HepG2 (cell line): ENCODE measurements at regions not wholly inside any gene's neighbourhood (a gene's known extent, or its start where the extent isn't known, plus 50 kb on each side); places are given as distances from the start of the nearest gene placed in this dataset.

Experiments used
- ATAC-seq: fragments of 200-7000 bp; cut with Tn5 transposase; 3 replicates; pipeline ENCODE4 v1.9.1; 2020; ENCODE audit warnings: mild to moderate bottlenecking, moderate library complexity
- BruUV-seq: library from RNA; stranded (reverse); fragments of 400-500 nt; replicated peaks from 2 replicates; lab custom pipeline; 2021; lab: Mats Ljungman, UMichigan
- CTCF ChIA-PET: fragments of 300-600 bp; formaldehyde crosslinking; extraction: SDS; loops from one replicate; lab custom pipeline; 2021; ENCODE audit warnings: low total read pairs, inconsistent platforms, low intra/inter-chr PET ratio; lab: Yijun Ruan, JAX
- POLR2A ChIA-PET: fragments of 350-600 bp; sonication (Branson Sonifier 250); formaldehyde crosslinking; loops from one replicate; lab custom pipeline; 2020; ENCODE audit warnings: antibody characterized with exemption, inconsistent platforms; lab: Yijun Ruan, JAX
- DNase-seq: peaks from one replicate; pipeline ENCODE4 v3.0.0-alpha.2; 2015; ENCODE audit warnings: low spot score
- FAIRE-seq: peaks from 3 replicates; lab custom pipeline; 2011; peaks lifted over from hg19 to GRCh38; lab: Jason Lieb, UNC
- H2AFZ ChIP-seq: one replicate; pipeline ENCODE4 v1.6.1; 2011; ENCODE audit warnings: low read length, inconsistent platforms
- H3K27ac ChIP-seq: fragments of 300-600 bp; 3 replicates; pipeline ENCODE4 v1.8.0; 2011; ENCODE audit warnings: mixed run types, mild to moderate bottlenecking, mixed read lengths, low read length, inconsistent platforms; ENCODE audit not compliant: insufficient read depth; ENCODE audit errors: extremely low read length
- H3K27me3 ChIP-seq, 2 experiments: fragments of 200-600 bp in 1 of 2; 2 replicates in 1 of 2; 3 replicates in 1 of 2; pipeline versions ENCODE4 v1.6.0 to v1.8.0; 2011; ENCODE audit warnings: low read length in 2 of 2, mild to moderate bottlenecking in 2 of 2, moderate library complexity in 2 of 2, inconsistent platforms in 1 of 2; ENCODE audit not compliant: insufficient read depth in 2 of 2, control insufficient read depth in 1 of 2
- H3K36me3 ChIP-seq, 2 experiments: fragments of 200-600 bp in 1 of 2; replicated peaks in 1 of 2; 2 replicates in 1 of 2; 3 replicates in 1 of 2; pipeline versions ENCODE4 v1.5.1 to v1.8.0; 2011; ENCODE audit warnings: low read length in 2 of 2, inconsistent platforms in 1 of 2; ENCODE audit not compliant: insufficient read depth in 2 of 2, control insufficient read depth in 1 of 2
- H3K4me1 ChIP-seq: 2 replicates; pipeline ENCODE4 v1.5.1; 2012; ENCODE audit warnings: low read length, inconsistent platforms; ENCODE audit not compliant: insufficient read depth
- H3K4me2 ChIP-seq: 2 replicates; pipeline ENCODE4 v1.6.0; 2011; ENCODE audit warnings: low read depth, low read length, inconsistent platforms
- H3K4me3 ChIP-seq, 3 experiments: fragments of 200-600 bp in 1 of 3; sonication (generic), shearing (Covaris generic) in 1 of 3; replicated peaks in 1 of 3; 2 replicates each; pipeline ENCODE4 v1.5.1; 2011 to 2016; ENCODE audit warnings: low read length in 3 of 3, inconsistent platforms in 2 of 3, low read depth in 2 of 3, mild to moderate bottlenecking in 2 of 3, control low read depth in 1 of 3, mixed read lengths in 1 of 3; ENCODE audit not compliant: insufficient read depth in 1 of 3
- H3K79me2 ChIP-seq: one replicate; pipeline ENCODE4 v1.6.1; 2011; ENCODE audit warnings: low read length, inconsistent platforms; ENCODE audit not compliant: insufficient read depth
- H3K9ac ChIP-seq: 2 replicates; pipeline ENCODE4 v1.6.0; 2011; ENCODE audit warnings: mild to moderate bottlenecking, low read depth, low read length, inconsistent platforms; ENCODE audit not compliant: insufficient read depth
- H3K9me3 ChIP-seq: 2 replicates; pipeline ENCODE4 v1.5.1; 2012; ENCODE audit warnings: mild to moderate bottlenecking, low read length
- H4K20me1 ChIP-seq: 2 replicates; pipeline ENCODE4 v1.6.0; 2011; ENCODE audit warnings: inconsistent platforms, mild to moderate bottlenecking, low read length, moderate library complexity; ENCODE audit not compliant: insufficient read depth
- ARNT ChIP-seq: fragments of 450-650 bp; IDR thresholded peaks from 2 replicates; pipeline ENCODE4 v1.6.1; 2017
- CHD4 ChIP-seq: fragments of 200-600 bp; sonication (generic); IDR thresholded peaks from 2 replicates; pipeline ENCODE4 v1.7.0; 2017; ENCODE audit warnings: mild to moderate bottlenecking, low read length, borderline replicate concordance
- MXD4 ChIP-seq: IDR thresholded peaks from 2 replicates; pipeline ENCODE4 v1.6.1; 2016; ENCODE audit warnings: mild to moderate bottlenecking, missing biosample characterization, missing genetic modification reagents
- PRPF4 ChIP-seq: fragments of 200-400 bp; formaldehyde crosslinking; IDR thresholded peaks from 2 replicates; pipeline ENCODE4 v1.6.1; 2016; ENCODE audit warnings: low read length, low read depth; ENCODE audit not compliant: poor library complexity, severe bottlenecking
- RFX3 ChIP-seq: IDR thresholded peaks from 2 replicates; pipeline ENCODE4 v1.6.1; 2016; ENCODE audit warnings: missing biosample characterization, missing genetic modification reagents
- SIX1 ChIP-seq: sonication (generic); formaldehyde crosslinking; IDR thresholded peaks from 2 replicates; pipeline ENCODE4 v1.4.0; 2020; ENCODE audit warnings: missing genetic modification reagents, borderline replicate concordance
- ZMAT3 ChIP-seq: sonication (generic); formaldehyde crosslinking; conservative IDR thresholded peaks from 2 replicates; pipeline ENCODE4 v1.7.0; 2021; ENCODE audit warnings: missing genetic modification reagents
- ZNF225 ChIP-seq: sonication (generic); formaldehyde crosslinking; IDR thresholded peaks from 2 replicates; pipeline ENCODE4 v1.4.0; 2020; ENCODE audit warnings: mild to moderate bottlenecking, missing genetic modification reagents
- ZNF263 ChIP-seq: sonication (generic); formaldehyde crosslinking; IDR thresholded peaks from 2 replicates; pipeline ENCODE4 v1.4.0; 2020; ENCODE audit warnings: missing genetic modification reagents
- ZNF430 ChIP-seq: sonication (generic); formaldehyde crosslinking; IDR thresholded peaks from 2 replicates; pipeline ENCODE4 v1.9.0; 2021; ENCODE audit warnings: mild to moderate bottlenecking, missing genetic modification reagents
- ZNF431 ChIP-seq: sonication (generic); formaldehyde crosslinking; IDR thresholded peaks from 2 replicates; pipeline ENCODE4 v1.9.0; 2022; ENCODE audit warnings: missing genetic modification reagents, low read depth, mild to moderate bottlenecking, borderline replicate concordance
- ZNF530 ChIP-seq: sonication (generic); formaldehyde crosslinking; IDR thresholded peaks from 2 replicates; pipeline ENCODE4 v1.5.0; 2020; ENCODE audit warnings: low read depth, mild to moderate bottlenecking, missing genetic modification reagents
- ZNF781 ChIP-seq: sonication (generic); formaldehyde crosslinking; IDR thresholded peaks from 2 replicates; pipeline ENCODE4 v1.5.1; 2020; ENCODE audit warnings: borderline replicate concordance, mild to moderate bottlenecking, missing genetic modification reagents; ENCODE audit errors: not compliant biosample characterization
- ZSCAN20 ChIP-seq: sonication (generic); formaldehyde crosslinking; IDR thresholded peaks from 2 replicates; pipeline ENCODE4 v1.4.0; 2020; ENCODE audit warnings: missing genetic modification reagents, mild to moderate bottlenecking, borderline replicate concordance
- WGBS: methylation state at CpG from one replicate; pipeline ENCODE4 v1.1.6; 2017; ENCODE audit warnings: low lambda C conversion rate; 5-methylcytosine and 5-hydroxymethylcytosine counted together
- in situ Hi-C: cut with HindIII; loops from 2 replicates; pipeline ENCODE4 v1.10.0; 2017; ENCODE audit warnings: low pct_unique_long_range_greater_than_20kb; ENCODE audit not compliant: extremely low pct_ligation_motif_present
- intact Hi-C: fragments of 100-400 bp; cut with micrococcal nuclease; formaldehyde crosslinking; loops from one replicate; pipeline ENCODE4 v1.10.0; 2022; ENCODE audit not compliant: unreplicated experiment
- TF ChIP-seq, protein P1 (sequence below): sonication (generic); formaldehyde crosslinking; IDR thresholded peaks from 2 replicates; pipeline ENCODE4 v1.4.0; 2020; ENCODE audit warnings: missing genetic modification reagents, borderline replicate concordance
- TF ChIP-seq, protein P2 (sequence below): sonication (generic); formaldehyde crosslinking; IDR thresholded peaks from 2 replicates; pipeline ENCODE4 v1.8.0; 2022; ENCODE audit warnings: missing genetic modification reagents, mild to moderate bottlenecking, inconsistent platforms, borderline replicate concordance
- TF ChIP-seq, protein P3 (sequence below): IDR thresholded peaks from 2 replicates; pipeline ENCODE4 v1.6.1; 2016; ENCODE audit warnings: mild to moderate bottlenecking, missing biosample characterization, missing genetic modification reagents

DNA sequence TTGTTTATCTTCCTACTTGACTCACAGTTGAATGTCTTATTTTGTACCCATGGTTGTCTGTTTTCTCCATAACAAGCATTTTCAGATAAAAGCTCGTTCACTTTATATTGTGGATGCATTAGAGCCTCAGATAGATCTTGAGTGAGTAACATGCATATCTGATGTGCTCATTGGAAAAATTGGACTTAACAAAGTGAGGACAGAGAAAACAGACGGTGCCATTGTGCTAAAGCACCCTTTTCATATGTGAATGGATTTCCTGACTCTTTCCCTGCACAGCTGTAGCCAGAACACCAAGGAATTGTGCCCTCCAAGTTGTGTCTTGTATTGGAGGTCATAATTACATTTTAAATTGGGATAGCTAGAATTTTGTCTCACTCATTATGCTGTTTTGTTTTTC is 325.8 kb upstream of the MEF2C start:
- ATAC-seq = no peak

DNA sequence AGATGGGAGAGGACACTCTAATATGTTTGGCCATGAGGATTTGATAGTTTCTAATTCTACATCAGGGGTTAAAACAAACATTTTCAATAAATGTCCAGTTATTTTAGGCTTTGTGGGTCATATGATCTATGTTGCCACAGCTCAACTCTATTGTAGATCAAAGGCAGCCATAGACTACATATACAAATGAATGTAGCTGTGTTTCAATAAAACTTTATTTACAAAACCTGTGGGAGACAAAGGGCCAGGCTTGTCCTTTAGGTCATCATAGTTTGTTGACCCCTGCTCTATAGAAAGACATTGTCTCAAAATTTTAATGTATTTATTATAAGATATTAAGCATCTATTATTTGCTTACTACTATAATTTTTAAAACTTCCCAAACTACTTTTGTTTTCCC is 325.4 kb upstream of the MEF2C start:
- no peak for ATAC-seq
- intact Hi-C loops (no loop called here), in situ Hi-C loops (no loop called here)
- Histone ChIP-seq H3K4me1 (no peaks in the 10 kb centered on the region), H3K4me3 (no peak overlapping the region), H3K27me3 (no peaks in the 10 kb centered on the region), H2AFZ (no peak overlapping the region), H3K9me3 (peaks cover 5% of the 10 kb centered on the region), H3K9ac (no peak overlapping the region), H3K4me2 (no peak overlapping the region), H4K20me1 (no peaks in the 10 kb centered on the region), H3K27ac (no peak overlapping the region), H3K36me3 (no peaks in the 10 kb centered on the region), H3K79me2 (no peaks in the 10 kb centered on the region)
- FAIRE-seq = no peak
- no TSS peak for BruUV-seq
- CTCF ChIA-PET = no interaction called here
- POLR2A ChIA-PET = no interaction called here
- DNase-seq = no peak
- TF ChIP-seq RFX3 (no peak), ZNF263 (CRISPR knock-in tag) (no peak), MXD4 (CRISPR knock-in tag) (no peak), ZNF430 (CRISPR knock-in tag) (no peak), ZNF781 (CRISPR knock-in tag) (no peak), ZNF225 (CRISPR knock-in tag) (no peak), ARNT (no peak), ZMAT3 (CRISPR knock-in tag) (no peak), CHD4 (no peak), ZNF530 (CRISPR knock-in tag) (no peak), SIX1 (CRISPR knock-in tag) (no peak), ZSCAN20 (no peak)
- TF ChIP-seq, protein P1, sequence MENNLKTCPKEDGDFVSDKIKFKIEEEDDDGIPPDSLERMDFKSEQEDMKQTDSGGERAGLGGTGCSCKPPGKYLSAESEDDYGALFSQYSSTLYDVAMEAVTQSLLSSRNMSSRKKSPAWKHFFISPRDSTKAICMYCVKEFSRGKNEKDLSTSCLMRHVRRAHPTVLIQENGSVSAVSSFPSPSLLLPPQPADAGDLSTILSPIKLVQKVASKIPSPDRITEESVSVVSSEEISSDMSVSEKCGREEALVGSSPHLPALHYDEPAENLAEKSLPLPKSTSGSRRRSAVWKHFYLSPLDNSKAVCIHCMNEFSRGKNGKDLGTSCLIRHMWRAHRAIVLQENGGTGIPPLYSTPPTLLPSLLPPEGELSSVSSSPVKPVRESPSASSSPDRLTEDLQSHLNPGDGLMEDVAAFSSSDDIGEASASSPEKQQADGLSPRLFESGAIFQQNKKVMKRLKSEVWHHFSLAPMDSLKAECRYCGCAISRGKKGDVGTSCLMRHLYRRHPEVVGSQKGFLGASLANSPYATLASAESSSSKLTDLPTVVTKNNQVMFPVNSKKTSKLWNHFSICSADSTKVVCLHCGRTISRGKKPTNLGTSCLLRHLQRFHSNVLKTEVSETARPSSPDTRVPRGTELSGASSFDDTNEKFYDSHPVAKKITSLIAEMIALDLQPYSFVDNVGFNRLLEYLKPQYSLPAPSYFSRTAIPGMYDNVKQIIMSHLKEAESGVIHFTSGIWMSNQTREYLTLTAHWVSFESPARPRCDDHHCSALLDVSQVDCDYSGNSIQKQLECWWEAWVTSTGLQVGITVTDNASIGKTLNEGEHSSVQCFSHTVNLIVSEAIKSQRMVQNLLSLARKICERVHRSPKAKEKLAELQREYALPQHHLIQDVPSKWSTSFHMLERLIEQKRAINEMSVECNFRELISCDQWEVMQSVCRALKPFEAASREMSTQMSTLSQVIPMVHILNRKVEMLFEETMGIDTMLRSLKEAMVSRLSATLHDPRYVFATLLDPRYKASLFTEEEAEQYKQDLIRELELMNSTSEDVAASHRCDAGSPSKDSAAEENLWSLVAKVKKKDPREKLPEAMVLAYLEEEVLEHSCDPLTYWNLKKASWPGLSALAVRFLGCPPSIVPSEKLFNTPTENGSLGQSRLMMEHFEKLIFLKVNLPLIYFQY = no peak
- TF ChIP-seq, protein P2, sequence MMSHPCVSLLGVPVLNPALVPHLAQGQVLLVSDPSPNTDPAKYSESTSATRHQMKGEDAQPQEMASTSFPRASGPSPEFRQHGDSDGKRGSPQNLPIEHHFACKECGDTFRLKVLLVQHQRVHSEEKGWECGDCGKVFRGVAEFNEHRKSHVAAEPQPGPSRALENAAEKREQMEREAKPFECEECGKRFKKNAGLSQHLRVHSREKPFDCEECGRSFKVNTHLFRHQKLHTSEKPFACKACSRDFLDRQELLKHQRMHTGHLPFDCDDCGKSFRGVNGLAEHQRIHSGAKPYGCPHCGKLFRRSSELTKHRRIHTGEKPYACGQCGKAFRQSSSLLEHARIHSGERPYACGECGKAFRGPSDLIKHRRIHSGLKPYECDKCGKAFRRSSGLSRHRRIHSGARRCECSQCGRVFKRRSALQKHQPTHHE = no peak
- TF ChIP-seq, protein P3, sequence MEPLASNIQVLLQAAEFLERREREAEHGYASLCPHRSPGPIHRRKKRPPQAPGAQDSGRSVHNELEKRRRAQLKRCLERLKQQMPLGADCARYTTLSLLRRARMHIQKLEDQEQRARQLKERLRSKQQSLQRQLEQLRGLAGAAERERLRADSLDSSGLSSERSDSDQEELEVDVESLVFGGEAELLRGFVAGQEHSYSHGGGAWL = no peak

More for the DNA sequence above, 325.8 kb upstream of the MEF2C start:
- H3K27me3 ChIP-seq = no peaks in the 10 kb centered on the region
- no peaks in the 10 kb centered on the region for H3K4me1 ChIP-seq
- H3K9me3 ChIP-seq = peaks cover 7% of the 10 kb centered on the region
- no peaks in the 10 kb centered on the region for H4K20me1 ChIP-seq
- no peak overlapping the region for H2AFZ ChIP-seq
- POLR2A ChIA-PET = no interaction called here
- H3K4me3 ChIP-seq = no peak overlapping the region
- no peak overlapping the region for H3K27ac ChIP-seq
- TF ChIP-seq PRPF4 = no peak
- TF ChIP-seq ZNF431 (CRISPR knock-in tag) = no peak
- H3K36me3 ChIP-seq = no peaks in the 10 kb centered on the region
- no peak for DNase-seq
- H3K9ac ChIP-seq = no peak overlapping the region
- WGBS = 3% methylated on average over 2 of the region's 2 CpGs
- intact Hi-C loops = no loop called here
- in situ Hi-C loops = no loop called here
- BruUV-seq = no TSS peak
- FAIRE-seq = no peak
- CTCF ChIA-PET = no interaction called here
- H3K4me2 ChIP-seq = no peak overlapping the region
- H3K79me2 ChIP-seq = no peaks in the 10 kb centered on the region
